ENCODE measurements at regions not wholly inside any gene's neighbourhood (a gene's known extent, or its start where the extent isn't known, plus 50 kb on each side); places are given as distances from the start of the nearest gene placed in this dataset.
A peak's percentile ranks its signal among the peaks of the same experiment; 100 is the strongest.

DNA sequence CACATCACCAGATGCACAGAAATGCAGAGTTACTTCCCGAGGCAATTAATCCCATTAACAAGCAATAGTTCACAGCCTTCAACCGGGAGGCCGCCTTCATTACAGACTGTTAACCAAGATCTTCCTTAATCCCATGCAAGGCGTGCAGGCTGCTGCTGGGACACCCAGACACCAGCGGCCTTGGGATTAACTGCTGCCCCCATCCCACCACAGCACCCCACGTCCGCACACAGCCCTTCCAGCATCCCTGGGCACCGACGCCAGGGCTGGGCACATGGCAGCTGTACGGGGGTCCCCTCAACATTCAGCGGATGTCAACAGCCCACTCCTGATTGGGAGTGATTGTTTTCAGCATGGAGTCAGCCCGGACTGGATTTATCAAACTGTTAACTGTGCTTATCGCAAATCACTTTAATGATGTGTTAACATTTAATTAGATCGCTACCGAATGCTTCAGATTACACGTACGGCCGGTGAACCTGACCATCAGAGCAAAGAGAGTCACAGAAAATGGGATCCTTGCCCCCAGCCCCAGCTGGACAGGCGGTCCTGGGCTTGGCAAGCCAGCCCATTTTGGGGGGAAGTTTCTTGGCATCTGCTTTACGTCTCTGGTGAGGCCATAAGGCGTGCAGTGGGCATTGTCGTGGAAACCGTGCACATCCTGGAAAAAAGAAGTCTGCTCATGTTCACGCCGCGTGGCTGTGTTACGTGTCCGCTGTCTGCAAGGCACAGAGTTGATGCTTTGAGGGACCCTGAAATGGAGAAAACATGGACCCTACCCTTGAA, 126.4 kb downstream of the HMX1 start:
- DNase-seq (ENCODE audit: low spot score), result no peak

DNA sequence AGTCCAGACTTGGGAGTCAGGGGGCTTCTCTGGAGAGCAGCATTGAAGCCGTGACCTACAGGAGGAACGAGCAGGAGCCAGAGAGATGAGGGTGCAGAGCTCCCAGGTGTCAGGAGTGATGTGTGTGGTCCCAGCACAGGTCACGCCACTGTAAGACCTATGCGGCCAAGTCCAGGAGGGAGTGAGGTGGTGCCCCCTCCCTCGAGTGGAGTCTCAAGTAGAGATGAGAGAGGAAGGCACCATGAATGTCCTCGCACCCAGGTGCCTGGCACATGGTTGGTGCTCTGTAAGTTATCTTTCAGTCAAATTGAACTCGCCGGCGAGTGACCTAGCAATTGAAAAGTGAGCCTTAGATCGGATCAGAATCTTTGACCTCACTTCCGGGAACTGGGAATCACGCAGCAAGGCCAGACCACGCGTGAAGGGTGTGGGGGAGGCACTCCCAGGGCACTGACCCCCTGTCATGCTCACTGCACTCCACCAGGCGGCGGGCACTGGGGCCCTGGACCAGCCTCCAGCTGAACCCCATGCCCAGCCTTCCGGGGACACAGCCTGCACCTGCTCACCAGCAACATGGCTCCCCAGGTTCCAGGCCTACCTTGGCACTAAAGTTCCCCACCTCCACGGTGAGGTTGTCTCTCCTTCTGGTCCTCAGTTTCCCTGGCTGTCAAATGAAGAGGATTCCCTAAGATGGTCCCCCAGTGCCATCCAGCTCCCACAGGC, 127.4 kb downstream of the HMX1 start:
- Mint-ChIP-seq H3K9me3 (ENCODE audit: unreplicated experiment) (no peaks in the 10 kb centered on the region), H3K27me3 (ENCODE audit: unreplicated experiment) (peaks cover 4% of the 10 kb centered on the region), H3K4me1 (ENCODE audit: unreplicated experiment) (no peaks in the 10 kb centered on the region), H3K27ac (ENCODE audit: unreplicated experiment) (no peak overlapping the region), H3K36me3 (ENCODE audit: low read depth, unreplicated experiment) (no peaks in the 10 kb centered on the region), H3K4me3 (ENCODE audit: unreplicated experiment) (no peak overlapping the region)
- DNase-seq (ENCODE audit: low spot score), result no peak
- TF ChIP-seq, protein P1, sequence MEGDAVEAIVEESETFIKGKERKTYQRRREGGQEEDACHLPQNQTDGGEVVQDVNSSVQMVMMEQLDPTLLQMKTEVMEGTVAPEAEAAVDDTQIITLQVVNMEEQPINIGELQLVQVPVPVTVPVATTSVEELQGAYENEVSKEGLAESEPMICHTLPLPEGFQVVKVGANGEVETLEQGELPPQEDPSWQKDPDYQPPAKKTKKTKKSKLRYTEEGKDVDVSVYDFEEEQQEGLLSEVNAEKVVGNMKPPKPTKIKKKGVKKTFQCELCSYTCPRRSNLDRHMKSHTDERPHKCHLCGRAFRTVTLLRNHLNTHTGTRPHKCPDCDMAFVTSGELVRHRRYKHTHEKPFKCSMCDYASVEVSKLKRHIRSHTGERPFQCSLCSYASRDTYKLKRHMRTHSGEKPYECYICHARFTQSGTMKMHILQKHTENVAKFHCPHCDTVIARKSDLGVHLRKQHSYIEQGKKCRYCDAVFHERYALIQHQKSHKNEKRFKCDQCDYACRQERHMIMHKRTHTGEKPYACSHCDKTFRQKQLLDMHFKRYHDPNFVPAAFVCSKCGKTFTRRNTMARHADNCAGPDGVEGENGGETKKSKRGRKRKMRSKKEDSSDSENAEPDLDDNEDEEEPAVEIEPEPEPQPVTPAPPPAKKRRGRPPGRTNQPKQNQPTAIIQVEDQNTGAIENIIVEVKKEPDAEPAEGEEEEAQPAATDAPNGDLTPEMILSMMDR (IDR thresholded peaks at IDR 0.05; ENCODE audit: unreplicated experiment), result peak; percentile 30

More for the DNA sequence above, 126.4 kb downstream of the HMX1 start:
- Mint-ChIP-seq H3K9me3 (ENCODE audit: unreplicated experiment) (no peaks in the 10 kb centered on the region), H3K4me3 (ENCODE audit: unreplicated experiment) (no peak overlapping the region), H3K36me3 (ENCODE audit: low read depth, unreplicated experiment) (no peaks in the 10 kb centered on the region), H3K27me3 (ENCODE audit: unreplicated experiment) (peaks cover 4% of the 10 kb centered on the region), H3K4me1 (ENCODE audit: unreplicated experiment) (no peaks in the 10 kb centered on the region), H3K27ac (ENCODE audit: unreplicated experiment) (no peak overlapping the region)
- TF ChIP-seq, protein P1 (IDR thresholded peaks at IDR 0.05; ENCODE audit: unreplicated experiment), result no peak

DNA sequence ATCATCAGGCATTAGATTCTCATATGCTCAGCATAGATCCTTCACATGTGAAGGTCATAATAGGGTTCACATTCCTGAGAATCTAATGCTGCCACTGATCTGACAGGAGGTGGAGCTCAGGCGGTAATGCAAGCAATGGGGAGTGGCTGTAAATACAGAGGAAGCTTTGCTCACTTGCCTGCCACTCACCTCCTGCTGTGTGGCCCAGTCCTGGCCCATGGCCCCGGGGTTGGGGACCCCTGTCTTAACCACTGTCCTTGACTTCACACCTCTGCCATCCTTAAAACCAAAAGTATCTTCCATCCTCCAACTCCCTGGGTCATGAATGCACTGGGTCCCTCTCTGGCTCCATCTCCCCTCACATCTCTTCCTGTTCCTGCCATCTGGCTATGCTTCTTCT, 129.1 kb downstream of the HMX1 start:
- Mint-ChIP-seq H3K36me3 (ENCODE audit: low read depth, unreplicated experiment) (no peaks in the 10 kb centered on the region), H3K27ac (ENCODE audit: unreplicated experiment) (no peak overlapping the region), H3K4me1 (ENCODE audit: unreplicated experiment) (no peaks in the 10 kb centered on the region), H3K4me3 (ENCODE audit: unreplicated experiment) (no peak overlapping the region), H3K27me3 (ENCODE audit: unreplicated experiment) (peaks cover 6% of the 10 kb centered on the region), H3K9me3 (ENCODE audit: unreplicated experiment) (no peaks in the 10 kb centered on the region)
- DNase-seq (ENCODE audit: low spot score), result no peak
- TF ChIP-seq, protein P1 (IDR thresholded peaks at IDR 0.05; ENCODE audit: unreplicated experiment), result no peak

DNA sequence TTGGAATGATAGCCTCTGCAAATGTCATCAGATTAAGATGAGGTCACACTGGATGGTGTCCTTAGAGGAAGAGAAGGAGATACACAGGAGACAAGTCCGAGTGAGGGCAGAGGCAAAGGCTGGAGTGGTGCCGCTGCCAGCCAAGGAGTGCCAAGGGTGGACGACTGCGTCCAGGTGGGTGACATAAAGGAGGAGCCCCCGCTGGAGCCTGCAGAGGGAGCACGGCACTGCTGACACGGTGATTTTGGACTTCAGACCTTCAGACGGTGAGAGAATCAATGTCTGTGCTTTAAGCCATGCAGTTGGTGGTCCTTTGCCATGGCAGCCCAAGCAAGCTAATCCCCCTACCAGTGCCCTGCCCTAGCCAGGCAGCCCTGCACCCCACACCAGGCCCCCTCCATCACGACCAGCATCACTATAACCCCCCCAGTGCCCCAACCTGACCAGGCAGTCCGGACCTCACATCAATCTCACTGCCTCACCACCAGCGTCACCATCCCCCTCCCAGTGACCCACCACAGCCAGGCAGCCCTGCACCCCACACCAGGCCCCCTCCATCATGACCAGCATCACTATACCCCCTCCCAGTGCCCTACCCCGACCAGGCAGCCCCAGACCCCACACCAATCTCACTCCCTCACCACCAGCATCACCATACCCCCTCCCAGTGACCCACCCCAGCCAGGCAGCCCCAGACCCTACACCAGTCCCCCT, 130.0 kb downstream of the HMX1 start:
- no peaks in the 10 kb centered on the region for H3K36me3 Mint-ChIP-seq (ENCODE audit: low read depth, unreplicated experiment)

More for the DNA sequence above, 130.0 kb downstream of the HMX1 start:
- peaks cover 6% of the 10 kb centered on the region for H3K27me3 Mint-ChIP-seq (ENCODE audit: unreplicated experiment)
- H3K27ac Mint-ChIP-seq (ENCODE audit: unreplicated experiment), result no peak overlapping the region
- H3K4me3 Mint-ChIP-seq (ENCODE audit: unreplicated experiment), result no peak overlapping the region
- no peaks in the 10 kb centered on the region for H3K9me3 Mint-ChIP-seq (ENCODE audit: unreplicated experiment)
- TF ChIP-seq, protein P1 (IDR thresholded peaks at IDR 0.05; ENCODE audit: unreplicated experiment), result no peak
- no peaks in the 10 kb centered on the region for H3K4me1 Mint-ChIP-seq (ENCODE audit: unreplicated experiment)
- DNase-seq (ENCODE audit: low spot score), result no peak

All from endothelial cell (in vitro differentiated cells).